ENCODE measurements at regions not wholly inside any gene's neighbourhood (a gene's known extent, or its start where the extent isn't known, plus 50 kb on each side); places are given as distances from the start of the nearest gene placed in this dataset.

- DNase-seq (no peak), ATAC-seq (ENCODE audit: low FRiP score) (no peak)
- Histone ChIP-seq H3K4me1 (ENCODE audit: control insufficient read depth in 1 of 2, insufficient read depth in 2 of 2, low read length in 2 of 2) (no peaks in the 10 kb centered on the region), H3K27me3 (ENCODE audit: control insufficient read depth in 1 of 2, insufficient read depth in 2 of 2, low read length in 1 of 2) (no peaks in the 10 kb centered on the region), H3K4me3 (ENCODE audit: low read length in 2 of 2) (no peak overlapping the region), H3K36me3 (ENCODE audit: control insufficient read depth in 1 of 2, insufficient read depth in 2 of 2, low read length in 1 of 2) (no peaks in the 10 kb centered on the region), H3K9me3 (ENCODE audit: control insufficient read depth, low read length) (no peaks in the 10 kb centered on the region), H3K27ac (ENCODE audit: low read depth in 1 of 2, low read length in 2 of 2) (no peak overlapping the region)
- 44 to 65% methylated on average over 3 of the region's 3 CpGs for WGBS, 2 donors
- intact Hi-C loops (cut with DNase I), result no loop called here
Observed at GRCh38 chr4:27711041-27711440, 850.4 kb downstream of the STIM2 start.

GRCh38 chr4:27714073-27714472 lies 853.4 kb downstream of the STIM2 start:
- Histone ChIP-seq H3K27ac (ENCODE audit: low read depth in 1 of 2, low read length in 2 of 2) (no peak overlapping the region), H3K36me3 (ENCODE audit: control insufficient read depth in 1 of 2, insufficient read depth in 2 of 2, low read length in 1 of 2) (no peaks in the 10 kb centered on the region), H3K27me3 (ENCODE audit: control insufficient read depth in 1 of 2, insufficient read depth in 2 of 2, low read length in 1 of 2) (no peaks in the 10 kb centered on the region), H3K4me3 (ENCODE audit: low read length in 2 of 2) (no peak overlapping the region), H3K4me1 (ENCODE audit: control insufficient read depth in 1 of 2, insufficient read depth in 2 of 2, low read length in 2 of 2) (no peaks in the 10 kb centered on the region), H3K9me3 (ENCODE audit: control insufficient read depth, low read length) (no peaks in the 10 kb centered on the region)
- ATAC-seq (ENCODE audit: low FRiP score) (no peak), DNase-seq (no peak)
- 27 to 41% methylated on average over 1 of the region's 1 CpG for WGBS, 2 donors
- intact Hi-C loops (cut with DNase I), result no loop called here

GRCh38 chr4:27716693-27717430 lies 856.2 kb downstream of the STIM2 start:
- H3K27ac ChIP-seq (ENCODE audit: low read depth in 1 of 2, low read length in 2 of 2), result no peak overlapping the region

GRCh38 chr4:27717431-27717755 lies 856.8 kb downstream of the STIM2 start:
- no peak overlapping the region for H3K4me3 ChIP-seq (ENCODE audit: low read length in 2 of 2)
- peaks cover 1% of the 10 kb centered on the region for H3K9me3 ChIP-seq (ENCODE audit: control insufficient read depth, low read length)
- ATAC-seq (ENCODE audit: low FRiP score), result no peak
- H3K27ac ChIP-seq (ENCODE audit: low read depth in 1 of 2, low read length in 2 of 2), result no peak overlapping the region
- no peaks in the 10 kb centered on the region for H3K27me3 ChIP-seq (ENCODE audit: control insufficient read depth in 1 of 2, insufficient read depth in 2 of 2, low read length in 1 of 2)
- WGBS, 2 donors, result 68 to 71% methylated on average over 4 of the region's 4 CpGs
- H3K4me1 ChIP-seq (ENCODE audit: control insufficient read depth in 1 of 2, insufficient read depth in 2 of 2, low read length in 2 of 2), result no peaks in the 10 kb centered on the region
- intact Hi-C loops (cut with DNase I), result no loop called here
- no peak for DNase-seq
- H3K36me3 ChIP-seq (ENCODE audit: control insufficient read depth in 1 of 2, insufficient read depth in 2 of 2, low read length in 1 of 2), result no peaks in the 10 kb centered on the region

More at GRCh38 chr4:27716693-27717430, 856.2 kb downstream of the STIM2 start:
- Histone ChIP-seq H3K36me3 (ENCODE audit: control insufficient read depth in 1 of 2, insufficient read depth in 2 of 2, low read length in 1 of 2) (no peaks in the 10 kb centered on the region), H3K4me1 (ENCODE audit: control insufficient read depth in 1 of 2, insufficient read depth in 2 of 2, low read length in 2 of 2) (no peaks in the 10 kb centered on the region), H3K9me3 (ENCODE audit: control insufficient read depth, low read length) (peaks cover 1% of the 10 kb centered on the region), H3K4me3 (ENCODE audit: low read length in 2 of 2) (no peak overlapping the region), H3K27me3 (ENCODE audit: control insufficient read depth in 1 of 2, insufficient read depth in 2 of 2, low read length in 1 of 2) (no peaks in the 10 kb centered on the region)
- no peak for DNase-seq
- ATAC-seq (ENCODE audit: low FRiP score), result no peak
- 75 to 83% methylated on average over 3 of the region's 3 CpGs for WGBS, 2 donors
- intact Hi-C loops (cut with DNase I), result no loop called here

- 84 to 86% methylated on average over 4 of the region's 4 CpGs for WGBS, 2 donors
- no peak overlapping the region for H3K27ac ChIP-seq (ENCODE audit: low read depth in 1 of 2, low read length in 2 of 2)
- H3K27me3 ChIP-seq (ENCODE audit: control insufficient read depth in 1 of 2, insufficient read depth in 2 of 2, low read length in 1 of 2), result no peaks in the 10 kb centered on the region
- intact Hi-C loops (cut with DNase I), result no loop called here
- no peaks in the 10 kb centered on the region for H3K36me3 ChIP-seq (ENCODE audit: control insufficient read depth in 1 of 2, insufficient read depth in 2 of 2, low read length in 1 of 2)
- H3K9me3 ChIP-seq (ENCODE audit: control insufficient read depth, low read length), result peaks cover 1% of the 10 kb centered on the region
- DNase-seq, result no peak
- no peak for ATAC-seq (ENCODE audit: low FRiP score)
- H3K4me1 ChIP-seq (ENCODE audit: control insufficient read depth in 1 of 2, insufficient read depth in 2 of 2, low read length in 2 of 2), result no peaks in the 10 kb centered on the region
- no peak overlapping the region for H3K4me3 ChIP-seq (ENCODE audit: low read length in 2 of 2)
Observed at GRCh38 chr4:27720010-27720766, 859.5 kb downstream of the STIM2 start.

- ATAC-seq (ENCODE audit: low FRiP score), result no peak
- Histone ChIP-seq H3K27me3 (ENCODE audit: control insufficient read depth in 1 of 2, insufficient read depth in 2 of 2, low read length in 1 of 2) (no peaks in the 10 kb centered on the region), H3K4me1 (ENCODE audit: control insufficient read depth in 1 of 2, insufficient read depth in 2 of 2, low read length in 2 of 2) (no peaks in the 10 kb centered on the region), H3K36me3 (ENCODE audit: control insufficient read depth in 1 of 2, insufficient read depth in 2 of 2, low read length in 1 of 2) (no peaks in the 10 kb centered on the region), H3K4me3 (ENCODE audit: low read length in 2 of 2) (no peak overlapping the region), H3K27ac (ENCODE audit: low read depth in 1 of 2, low read length in 2 of 2) (no peak overlapping the region), H3K9me3 (ENCODE audit: control insufficient read depth, low read length) (peaks cover 1% of the 10 kb centered on the region)
- WGBS, 2 donors, result 90 to 91% methylated on average over 8 of the region's 8 CpGs
- intact Hi-C loops (cut with DNase I), result no loop called here
- DNase-seq, result no peak
Observed at GRCh38 chr4:27721193-27721592, 860.6 kb downstream of the STIM2 start.

GRCh38 chr4:27728892-27729291 lies 868.3 kb downstream of the STIM2 start:
- H3K27ac ChIP-seq (ENCODE audit: low read depth in 1 of 2, low read length in 2 of 2), result no peak overlapping the region
- no peaks in the 10 kb centered on the region for H3K9me3 ChIP-seq (ENCODE audit: control insufficient read depth, low read length)
- ATAC-seq (ENCODE audit: low FRiP score), result no peak
- DNase-seq, result no peak
- H3K36me3 ChIP-seq (ENCODE audit: control insufficient read depth in 1 of 2, insufficient read depth in 2 of 2, low read length in 1 of 2), result no peaks in the 10 kb centered on the region
- intact Hi-C loops (cut with DNase I), result no loop called here
- no peak overlapping the region for H3K4me3 ChIP-seq (ENCODE audit: low read length in 2 of 2)
- no peaks in the 10 kb centered on the region for H3K4me1 ChIP-seq (ENCODE audit: control insufficient read depth in 1 of 2, insufficient read depth in 2 of 2, low read length in 2 of 2)
- 68 to 74% methylated on average over 3 of the region's 3 CpGs for WGBS, 2 donors
- H3K27me3 ChIP-seq (ENCODE audit: control insufficient read depth in 1 of 2, insufficient read depth in 2 of 2, low read length in 1 of 2), result no peaks in the 10 kb centered on the region

- Histone ChIP-seq H3K4me3 (ENCODE audit: low read length in 2 of 2) (no peak overlapping the region), H3K36me3 (ENCODE audit: control insufficient read depth in 1 of 2, insufficient read depth in 2 of 2, low read length in 1 of 2) (no peaks in the 10 kb centered on the region), H3K27me3 (ENCODE audit: control insufficient read depth in 1 of 2, insufficient read depth in 2 of 2, low read length in 1 of 2) (no peaks in the 10 kb centered on the region), H3K4me1 (ENCODE audit: control insufficient read depth in 1 of 2, insufficient read depth in 2 of 2, low read length in 2 of 2) (no peaks in the 10 kb centered on the region), H3K9me3 (ENCODE audit: control insufficient read depth, low read length) (no peaks in the 10 kb centered on the region), H3K27ac (ENCODE audit: low read depth in 1 of 2, low read length in 2 of 2) (no peak overlapping the region)
- intact Hi-C loops (cut with DNase I), result no loop called here
- ATAC-seq (ENCODE audit: low FRiP score) (no peak), DNase-seq (no peak)
Observed at GRCh38 chr4:27742816-27743215, 882.2 kb downstream of the STIM2 start.
